Spleen (tissue), 11 donors: ENCODE measurements at regions not wholly inside any gene's neighbourhood (a gene's known extent, or its start where the extent isn't known, plus 50 kb on each side); places are given as distances from the start of the nearest gene placed in this dataset.

ENCODE experiments used
- DNase-seq: peaks from one replicate; pipeline ENCODE4 v3.0.0-alpha.2; 2020
- H3K27ac ChIP-seq, 8 donors: fragments of 200-600 bp; sonication (generic) in 7 of 8; 1 replicate in 4 of 8; 2 replicates in 4 of 8; pipeline versions ENCODE4 v1.5.0 to v1.8.0; 2016 to 2021; ENCODE audit warnings: inconsistent platforms in 4 of 8, mild to moderate bottlenecking in 4 of 8, moderate library complexity in 1 of 8
- H3K27me3 ChIP-seq, 7 donors: fragments of 200-600 bp; sonication (generic) in 6 of 7; replicated peaks in 1 of 7; 1 replicate in 4 of 7; 2 replicates in 3 of 7; pipeline versions ENCODE4 v1.5.0 to v1.8.0; 2016 to 2021; ENCODE audit warnings: inconsistent platforms in 3 of 7, mild to moderate bottlenecking in 1 of 7
- H3K36me3 ChIP-seq, 6 donors: fragments of 200-600 bp; sonication (generic) in 5 of 6; 1 replicate in 4 of 6; 2 replicates in 2 of 6; pipeline versions ENCODE4 v1.5.0 to v1.8.0; 2016 to 2021; ENCODE audit warnings: inconsistent platforms in 2 of 6
- H3K4me1 ChIP-seq, 6 donors: fragments of 200-600 bp; sonication (generic) in 5 of 6; 1 replicate in 3 of 6; 2 replicates in 3 of 6; pipeline versions ENCODE4 v1.5.0 to v1.8.0; 2016 to 2021; ENCODE audit warnings: inconsistent platforms in 3 of 6
- H3K4me3 ChIP-seq, 8 donors: fragments of 200-600 bp; sonication (generic) in 7 of 8; 1 replicate in 4 of 8; 2 replicates in 4 of 8; pipeline versions ENCODE4 v1.5.0 to v1.8.0; 2016 to 2021; ENCODE audit warnings: inconsistent platforms in 4 of 8, mild to moderate bottlenecking in 4 of 8, moderate library complexity in 2 of 8
- H3K9me3 ChIP-seq, 8 donors: fragments of 200-600 bp; sonication (generic) in 7 of 8; 1 replicate in 4 of 8; 2 replicates in 4 of 8; pipeline versions ENCODE4 v1.5.0 to v1.8.0; 2016 to 2021; ENCODE audit warnings: inconsistent platforms in 4 of 8
- POLR2A ChIP-seq, 3 donors: fragments of 450-650 bp; IDR thresholded peaks; one replicate each; pipeline ENCODE4 v1.5.1; 2017; ENCODE audit warnings: antibody characterized with exemption in 3 of 3, mild to moderate bottlenecking in 1 of 3
- POLR2AphosphoS5 ChIP-seq, 3 donors: sonication (generic); formaldehyde crosslinking; IDR thresholded peaks; one replicate each; pipeline ENCODE4 v1.5.1; 2017; ENCODE audit warnings: antibody characterized with exemption in 3 of 3
- WGBS, 5 donors: extraction: QIAGEN DNeasy Blood & Tissue Kit in 3 of 5; methylation state at CpG; one replicate each; pipeline versions ENCODE4 v1.1.5 to v1.1.7; 2013 to 2018; 5-methylcytosine and 5-hydroxymethylcytosine counted together
- intact Hi-C: fragments of 100-400 bp; cut with DNase I; formaldehyde crosslinking; loops from one replicate; pipeline ENCODE4 v1.15.0; 2023; ENCODE audit warnings: low total_unique reads
- TF ChIP-seq, protein P1 (sequence below), 11 experiments: fragments of 200-600 bp in 7 of 11; fragments of 450-650 bp in 4 of 11; sonication (generic) in 4 of 11; IDR thresholded peaks in 8 of 11; conservative IDR thresholded peaks in 3 of 11; 1 replicate in 7 of 11; 2 replicates in 4 of 11; pipeline versions ENCODE4 v1.4.0 to v1.8.0; 2016 to 2021; ENCODE audit warnings: antibody characterized with exemption in 11 of 11, inconsistent platforms in 4 of 11, mild to moderate bottlenecking in 1 of 11
- donor health status: healthy with polysubstance abuse.
- donor health status: DM: no; HTN: no; CAD: no; lungs with moderate emphysema.
- donor health status: DM: no; HTN: no; CAD: no.
- donor health status: Bipolar disorder and iron deficiency.
- donor health status: healthy.
- donor health status: DM: no; HTN: no; CAD: no.
- donor health status: DM: yes; HTN: yes; CAD: no.

DNA sequence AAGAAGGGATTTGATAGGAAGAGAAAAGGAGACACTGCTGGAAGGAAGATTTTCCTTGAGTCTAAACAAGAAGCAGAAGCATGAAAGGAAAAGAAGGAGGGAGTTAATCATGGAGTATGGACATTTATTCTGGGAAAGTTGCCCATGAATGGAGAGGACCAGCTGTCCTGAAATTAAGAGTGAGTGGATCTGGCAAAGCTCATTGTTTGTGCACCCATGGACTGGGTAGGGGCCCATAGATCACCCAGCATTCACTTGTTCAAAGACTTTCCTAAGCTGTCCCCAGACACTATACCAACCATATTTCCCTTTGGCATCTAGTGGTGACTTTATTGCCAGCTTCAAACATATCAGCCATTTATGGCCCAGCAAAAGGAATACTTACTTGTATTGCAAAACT, 422.7 kb downstream of the FBXO15 start:
- no peak overlapping the region for H3K27ac ChIP-seq
- no peak for DNase-seq
- H3K36me3 ChIP-seq, result no peaks in the 10 kb centered on the region
- no peaks in the 10 kb centered on the region for H3K4me1 ChIP-seq
- H3K4me3 ChIP-seq, result no peak overlapping the region
- H3K9me3 ChIP-seq, result peaks cover 0 to 1% (median 0%) of the 10 kb centered on the region in 8 donors
- H3K27me3 ChIP-seq, result no peaks in the 10 kb centered on the region
- intact Hi-C loops, result no loop called here
- no peak for TF ChIP-seq POLR2A (IDR thresholded peaks at IDR 0.05)
- TF ChIP-seq, protein P1, sequence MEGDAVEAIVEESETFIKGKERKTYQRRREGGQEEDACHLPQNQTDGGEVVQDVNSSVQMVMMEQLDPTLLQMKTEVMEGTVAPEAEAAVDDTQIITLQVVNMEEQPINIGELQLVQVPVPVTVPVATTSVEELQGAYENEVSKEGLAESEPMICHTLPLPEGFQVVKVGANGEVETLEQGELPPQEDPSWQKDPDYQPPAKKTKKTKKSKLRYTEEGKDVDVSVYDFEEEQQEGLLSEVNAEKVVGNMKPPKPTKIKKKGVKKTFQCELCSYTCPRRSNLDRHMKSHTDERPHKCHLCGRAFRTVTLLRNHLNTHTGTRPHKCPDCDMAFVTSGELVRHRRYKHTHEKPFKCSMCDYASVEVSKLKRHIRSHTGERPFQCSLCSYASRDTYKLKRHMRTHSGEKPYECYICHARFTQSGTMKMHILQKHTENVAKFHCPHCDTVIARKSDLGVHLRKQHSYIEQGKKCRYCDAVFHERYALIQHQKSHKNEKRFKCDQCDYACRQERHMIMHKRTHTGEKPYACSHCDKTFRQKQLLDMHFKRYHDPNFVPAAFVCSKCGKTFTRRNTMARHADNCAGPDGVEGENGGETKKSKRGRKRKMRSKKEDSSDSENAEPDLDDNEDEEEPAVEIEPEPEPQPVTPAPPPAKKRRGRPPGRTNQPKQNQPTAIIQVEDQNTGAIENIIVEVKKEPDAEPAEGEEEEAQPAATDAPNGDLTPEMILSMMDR (IDR thresholded peaks at IDR 0.05 in 8 of 11, conservative IDR thresholded peaks at IDR 0.05 in 3 of 11), result no peak
- TF ChIP-seq POLR2AphosphoS5 (IDR thresholded peaks at IDR 0.05), result no peak

DNA sequence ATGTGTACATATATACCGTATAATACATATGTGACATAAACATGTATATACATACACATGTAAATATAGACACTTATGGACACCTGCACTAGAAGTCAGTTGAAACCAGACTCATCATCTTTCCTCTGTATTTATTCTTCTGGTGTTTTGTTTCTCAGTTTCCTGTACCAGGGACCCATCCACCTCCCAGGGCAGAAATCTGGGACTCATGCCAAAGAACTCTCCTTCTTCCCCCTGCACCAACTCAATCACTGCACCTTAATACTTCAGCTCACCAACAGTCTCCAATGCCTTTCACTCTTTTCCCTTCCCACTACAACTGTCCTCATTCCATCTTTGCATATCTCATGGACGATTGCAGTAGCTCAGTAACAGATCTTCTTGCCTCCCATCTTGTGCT, 428.0 kb downstream of the FBXO15 start:
- no peaks in the 10 kb centered on the region for H3K9me3 ChIP-seq
- intact Hi-C loops, result no loop called here
- no peak overlapping the region for H3K27ac ChIP-seq
- 53 to 91% (median 86%) methylated on average over 2 of the region's 2 CpGs for WGBS, 5 donors
- DNase-seq, result no peak
- no peak overlapping the region for H3K4me3 ChIP-seq
- H3K4me1 ChIP-seq, result no peaks in the 10 kb centered on the region
- H3K27me3 ChIP-seq, result no peaks in the 10 kb centered on the region
- no peak for TF ChIP-seq POLR2A (IDR thresholded peaks at IDR 0.05)
- TF ChIP-seq, protein P1 (IDR thresholded peaks at IDR 0.05 in 8 of 11, conservative IDR thresholded peaks at IDR 0.05 in 3 of 11), result no peak
- no peak for TF ChIP-seq POLR2AphosphoS5 (IDR thresholded peaks at IDR 0.05)
- H3K36me3 ChIP-seq, result no peaks in the 10 kb centered on the region

DNA sequence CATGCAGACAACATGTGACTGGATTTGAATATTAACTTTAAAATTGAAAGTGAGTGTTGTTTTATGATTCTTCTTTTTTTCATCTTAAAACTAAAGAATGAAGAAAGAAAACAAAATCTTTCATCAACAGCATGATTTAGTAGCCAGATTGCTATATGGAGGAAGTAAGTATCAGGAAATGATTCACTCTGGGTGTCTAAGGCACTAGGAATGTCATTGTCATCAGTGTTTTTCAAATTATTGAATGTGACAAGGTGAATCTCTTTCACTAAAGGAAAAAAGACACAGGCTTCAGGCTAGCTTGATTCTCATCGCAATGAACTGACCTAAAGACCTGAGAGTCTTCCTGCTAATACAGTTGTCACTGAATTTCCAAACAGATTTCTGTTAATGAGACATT, 430.1 kb downstream of the FBXO15 start:
- Histone ChIP-seq H3K27me3 (no peaks in the 10 kb centered on the region), H3K4me3 (no peak overlapping the region), H3K9me3 (no peaks in the 10 kb centered on the region), H3K4me1 (no peaks in the 10 kb centered on the region), H3K27ac (no peak overlapping the region), H3K36me3 (no peaks in the 10 kb centered on the region)
- intact Hi-C loops, result no loop called here
- no peak for DNase-seq
- 59 to 100% (median 74%) methylated on average over 1 of the region's 1 CpG for WGBS, 5 donors
- TF ChIP-seq POLR2A (IDR thresholded peaks at IDR 0.05) (no peak), POLR2AphosphoS5 (IDR thresholded peaks at IDR 0.05) (no peak)
- TF ChIP-seq, protein P1 (IDR thresholded peaks at IDR 0.05 in 8 of 11, conservative IDR thresholded peaks at IDR 0.05 in 3 of 11), result no peak

DNA sequence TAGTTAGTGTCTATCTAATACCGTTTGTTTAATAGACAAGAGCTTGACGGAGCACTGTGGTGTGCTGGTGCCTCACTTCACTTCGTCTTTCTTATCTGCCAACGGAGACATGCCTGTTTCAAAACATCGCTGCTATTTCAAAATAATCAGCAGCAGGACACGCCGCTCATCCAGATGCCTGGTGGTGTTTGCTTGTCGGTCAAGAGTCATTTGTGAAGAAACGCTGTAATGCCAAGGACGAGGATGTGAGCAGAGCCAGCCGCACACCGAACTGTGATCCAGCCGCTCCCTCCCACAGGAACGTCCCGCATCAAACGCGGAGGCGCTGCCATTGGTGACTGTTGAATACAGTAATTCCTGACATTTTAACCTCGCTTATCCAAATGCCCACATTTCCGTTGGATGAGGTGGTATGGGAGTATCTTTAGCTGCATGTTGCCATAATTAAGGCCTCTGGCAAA, 432.4 kb downstream of the FBXO15 start:
- intact Hi-C loops, result no loop called here
- no peak for DNase-seq
- H3K27ac ChIP-seq, result no peak overlapping the region
- H3K4me1 ChIP-seq, result no peaks in the 10 kb centered on the region
- TF ChIP-seq, protein P1 (IDR thresholded peaks at IDR 0.05 in 8 of 11, conservative IDR thresholded peaks at IDR 0.05 in 3 of 11), result no peak
- no peak for TF ChIP-seq POLR2AphosphoS5 (IDR thresholded peaks at IDR 0.05)
- TF ChIP-seq POLR2A (IDR thresholded peaks at IDR 0.05), result no peak
- H3K27me3 ChIP-seq, result no peaks in the 10 kb centered on the region
- no peak overlapping the region for H3K4me3 ChIP-seq
- no peaks in the 10 kb centered on the region for H3K9me3 ChIP-seq
- whole genome bisulfite sequencing, 5 donors, result 62 to 84% (median 77%) methylated on average over 20 of the region's 20 CpGs
- H3K36me3 ChIP-seq, result no peaks in the 10 kb centered on the region
